ENCODE measurements at regions not wholly inside any gene's neighbourhood (a gene's known extent, or its start where the extent isn't known, plus 50 kb on each side); places are given as distances from the start of the nearest gene placed in this dataset.
"Not testable (repeated sequence)": the region's sequence is repeated elsewhere in the genome, so short reads cannot be mapped to it uniquely, and the experiment has no call there.

DNA sequence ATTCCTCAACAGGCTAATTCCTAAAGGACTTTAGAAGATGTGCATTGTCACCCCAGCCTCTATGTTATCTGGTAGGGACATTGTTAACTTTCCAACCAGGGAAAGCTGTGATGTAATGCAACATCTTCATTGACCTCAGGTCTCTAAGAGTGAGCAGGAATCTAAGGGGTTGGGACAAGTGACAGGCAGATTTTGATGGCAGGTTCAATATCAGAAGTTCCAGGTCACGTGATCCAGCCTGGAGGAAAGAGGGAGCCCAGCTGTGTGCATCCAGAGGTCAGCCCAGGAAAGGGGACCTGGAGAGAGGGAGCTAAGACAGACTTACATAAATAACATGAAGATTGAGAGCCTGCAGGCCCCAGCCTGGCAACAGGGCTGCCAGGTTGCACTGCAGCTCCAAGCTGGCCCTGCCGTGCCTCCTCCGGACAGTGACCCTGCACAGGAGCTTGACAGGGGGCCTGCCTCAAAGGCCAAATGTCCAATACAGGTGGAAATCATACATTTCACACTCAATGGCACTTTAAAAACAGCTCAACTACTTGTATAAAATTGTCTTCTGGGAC, 262.2 kb upstream of the MGAT5 start:
- no peak for DNase-seq

DNA sequence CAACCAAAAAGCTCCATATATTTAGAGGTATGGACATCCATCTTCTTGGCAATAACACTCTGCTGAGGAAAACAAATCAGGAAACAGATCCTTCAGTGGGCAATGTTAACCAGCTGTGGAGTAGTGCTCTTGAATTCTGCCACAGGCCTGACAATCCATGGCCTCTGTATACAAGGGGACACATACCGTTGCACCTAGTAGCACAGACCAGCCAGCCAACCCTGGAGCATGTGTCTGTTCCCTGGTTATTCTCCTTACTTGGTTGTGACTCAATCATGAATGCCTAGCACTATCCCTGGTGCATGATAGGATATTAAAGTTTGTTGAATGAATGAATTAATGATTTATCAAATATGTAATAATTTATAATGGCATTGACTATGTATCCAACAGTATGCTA, 261.4 kb upstream of the MGAT5 start:
- DNase-seq = no peak

DNA sequence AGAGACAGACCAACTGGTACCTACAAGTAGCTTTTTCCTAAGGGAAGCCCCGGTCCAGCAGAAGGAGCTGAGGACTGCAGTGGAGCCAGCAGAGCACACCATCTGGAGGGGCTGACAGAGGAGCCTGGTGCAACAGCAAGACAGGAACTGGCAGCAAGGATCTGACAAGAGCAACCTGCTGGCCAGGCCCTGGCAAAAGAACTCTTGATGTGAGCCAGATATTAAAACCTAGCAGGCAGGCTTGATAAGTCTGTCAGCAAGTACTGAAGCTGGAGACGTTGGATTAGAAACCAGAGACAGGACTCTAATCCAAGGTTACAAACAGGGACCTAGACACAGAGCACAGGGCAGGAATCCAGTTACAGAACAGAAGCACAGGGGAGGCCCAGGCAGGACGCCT, 260.7 kb upstream of the MGAT5 start:
- DNase-seq = no peak

DNA sequence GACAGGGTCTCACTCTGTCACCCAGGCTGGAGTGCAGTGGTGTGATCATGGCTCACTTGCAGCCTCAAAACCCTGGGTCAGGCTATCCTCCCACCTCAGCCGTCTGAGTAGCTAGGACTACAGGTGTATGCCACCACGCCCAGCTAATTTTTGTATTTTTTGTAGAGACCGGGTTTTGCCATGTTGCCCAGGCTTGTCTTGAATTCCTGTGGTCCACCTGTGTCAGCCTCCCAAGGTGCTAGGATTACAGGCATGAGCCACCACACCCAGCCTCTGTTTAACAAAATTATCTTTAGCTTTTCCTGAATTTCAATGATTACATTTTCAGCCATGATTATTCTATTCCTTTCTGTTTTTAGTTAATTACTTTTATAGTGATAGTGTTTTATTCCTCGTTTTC, 255.1 kb upstream of the MGAT5 start:
- DNase-seq = not testable (repeated sequence)

GRCh38 chr2:134002391-134002790, 251.5 kb upstream of the MGAT5 start:
- no peak for DNase-seq

DNA sequence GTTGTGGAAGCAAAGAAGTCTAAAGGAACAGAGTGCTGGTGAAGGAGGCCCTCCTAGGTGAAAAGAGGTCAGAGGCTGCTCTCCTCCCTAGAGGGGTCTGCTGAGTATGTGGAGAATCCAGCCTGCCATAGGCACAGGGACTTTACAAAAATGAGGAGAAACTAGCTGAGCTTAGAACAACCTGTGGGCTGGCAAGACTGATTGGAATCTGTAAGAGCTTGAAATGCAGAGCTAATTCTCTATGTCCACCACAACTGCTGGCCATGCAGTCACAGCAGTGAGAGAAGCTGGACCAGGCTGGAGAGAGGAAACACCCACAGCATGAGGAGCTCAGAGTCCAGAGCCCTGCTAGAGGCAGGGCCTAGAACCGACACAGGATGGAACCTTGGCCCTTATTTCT, 251.0 kb upstream of the MGAT5 start:
- no peak for DNase-seq

- DNase-seq = no peak
Observed at GRCh38 chr2:134004467-134004866, 249.4 kb upstream of the MGAT5 start.

GRCh38 chr2:134008837-134009236, 245.0 kb upstream of the MGAT5 start:
- no peak for DNase-seq

- DNase-seq = no peak
Observed at GRCh38 chr2:134009440-134009839, 244.4 kb upstream of the MGAT5 start.

GRCh38 chr2:134009906-134010305, 244.0 kb upstream of the MGAT5 start:
- not testable (repeated sequence) for DNase-seq

DNA sequence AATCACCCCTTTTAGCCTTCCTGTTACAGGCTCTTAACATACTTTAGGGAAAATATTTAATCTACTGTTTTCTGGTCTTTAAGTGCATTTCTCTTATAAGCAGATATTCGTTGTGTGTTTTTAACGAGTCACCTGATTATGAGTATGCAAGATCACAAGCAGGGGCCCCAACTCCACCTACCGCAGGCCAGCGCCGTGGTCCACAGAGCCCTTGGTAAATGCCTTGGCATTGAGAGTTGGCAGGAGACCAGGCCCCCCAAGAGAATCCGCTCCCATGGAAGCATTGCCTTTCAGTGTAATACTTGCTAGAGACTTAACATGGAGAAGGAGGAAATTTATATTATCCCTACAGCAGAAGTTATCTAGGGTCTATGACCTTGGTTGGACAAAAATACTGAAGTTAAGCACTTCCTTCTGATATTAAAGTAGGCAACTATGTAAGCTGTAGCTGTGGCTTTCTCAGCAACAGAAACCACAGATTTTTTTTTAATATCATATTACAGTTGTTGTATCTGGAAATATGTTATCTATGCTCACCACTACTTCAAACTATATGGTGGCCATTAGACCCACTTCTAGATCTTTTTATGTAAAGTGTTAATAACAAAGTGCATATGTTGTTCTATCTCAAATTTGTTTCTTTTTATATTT, 241.8 kb upstream of the MGAT5 start:
- no peak for DNase-seq

DNA sequence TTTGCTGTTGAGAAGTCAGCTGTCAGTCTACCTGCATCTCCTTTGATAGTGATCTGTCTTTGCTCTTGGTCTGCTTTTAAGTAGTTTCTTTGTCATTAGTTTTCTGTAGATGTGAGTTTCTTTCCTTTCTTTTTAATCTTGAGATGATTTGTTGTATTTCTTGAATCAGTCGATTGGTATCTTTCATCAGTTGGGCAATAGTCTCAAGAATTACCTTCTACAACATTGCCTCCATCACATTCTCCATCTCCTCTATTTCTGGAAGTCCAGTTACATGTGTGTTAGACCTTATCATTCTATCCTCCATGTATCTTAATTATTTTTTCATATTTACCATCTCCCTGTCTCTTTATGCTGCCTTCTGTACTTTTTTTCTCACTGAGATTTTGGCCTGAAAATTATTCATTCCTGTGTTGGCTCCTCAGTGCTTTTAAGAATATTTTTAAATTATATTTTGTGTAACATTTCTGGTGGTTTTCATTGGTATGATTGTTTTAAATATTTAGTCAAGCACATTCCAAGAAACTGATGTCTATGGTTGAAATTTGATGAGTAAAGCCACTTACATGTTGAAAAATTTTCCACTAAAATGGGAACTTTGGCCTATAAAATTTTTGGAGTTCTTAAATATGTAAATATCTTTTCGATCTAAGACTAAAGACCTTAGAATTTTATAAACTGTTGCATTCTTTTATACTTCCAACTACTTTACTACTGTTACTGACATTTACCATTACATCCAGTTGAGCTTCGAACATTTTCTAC, 239.5 kb upstream of the MGAT5 start:
- DNase-seq = no peak

DNA sequence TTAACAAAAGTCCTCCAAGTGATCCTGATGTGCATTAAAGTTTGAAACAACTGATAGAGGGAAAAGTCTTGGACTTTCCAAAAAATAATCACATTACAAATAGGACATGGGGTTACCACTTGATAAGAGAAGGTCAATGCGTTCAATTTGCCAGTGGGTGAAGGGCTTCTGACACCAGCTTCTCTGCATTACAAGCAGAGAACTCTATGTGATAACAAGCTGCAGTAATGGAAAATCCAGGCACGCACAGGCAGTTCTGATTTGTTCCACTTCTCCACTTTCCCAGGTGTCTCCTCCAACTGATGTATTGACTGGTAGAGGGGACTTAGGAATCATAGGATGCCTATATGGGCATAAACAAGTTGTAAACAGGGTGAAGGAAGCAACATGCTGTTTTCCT, 234.0 kb upstream of the MGAT5 start:
- DNase-seq = no peak

DNA sequence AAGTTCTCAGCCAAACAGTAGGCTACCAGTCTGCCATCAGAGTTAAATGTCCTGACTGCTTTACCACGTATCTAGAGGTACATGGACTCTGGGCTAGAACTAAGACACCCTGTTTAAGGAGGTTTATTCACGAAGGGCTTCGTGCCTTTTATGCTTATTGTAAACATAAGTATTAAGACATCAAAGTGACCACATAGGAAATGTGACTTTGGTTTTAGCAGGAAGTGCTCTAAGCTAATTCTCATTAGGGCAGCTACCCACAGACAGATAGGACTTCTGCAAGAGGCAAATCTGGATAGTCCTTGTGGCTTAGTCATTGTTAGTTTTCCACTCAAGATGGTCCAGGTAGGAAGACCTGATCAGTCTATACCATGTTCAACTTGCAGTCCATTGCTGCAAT, 233.3 kb upstream of the MGAT5 start:
- no peak for DNase-seq

DNA sequence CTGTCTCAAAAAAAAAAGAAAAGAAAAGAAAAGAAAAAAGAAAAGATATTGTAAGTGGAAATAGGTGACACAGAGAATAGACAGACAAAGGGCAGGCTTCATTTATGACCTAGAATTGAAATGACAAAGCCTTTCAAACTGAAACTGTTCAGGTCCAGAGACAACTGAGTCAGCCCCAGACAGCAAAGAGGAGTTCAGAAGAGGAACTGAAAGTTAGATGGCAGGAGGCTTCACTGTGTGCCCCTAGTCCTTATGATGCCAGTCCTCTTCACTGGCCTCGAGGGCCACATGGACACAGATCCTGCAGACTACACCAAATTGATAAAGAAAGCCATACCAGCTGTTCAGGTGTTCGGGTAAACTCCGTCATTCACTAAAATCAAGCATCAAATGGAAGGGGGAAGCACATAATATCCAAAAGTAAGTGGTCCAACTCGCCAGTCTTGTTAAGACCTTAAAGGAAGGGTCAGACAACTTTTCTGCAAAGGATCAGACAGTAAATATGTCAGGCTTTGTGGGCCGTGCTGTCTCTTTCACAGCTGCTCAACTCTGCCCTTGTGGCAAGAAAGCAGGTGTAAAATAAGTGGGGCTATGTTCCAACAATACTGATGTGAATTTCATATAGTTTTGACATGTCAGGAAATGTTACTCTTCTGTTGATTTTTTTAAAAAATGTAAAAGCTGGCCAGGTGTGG, 231.9 kb upstream of the MGAT5 start:
- DNase-seq = no peak

DNA sequence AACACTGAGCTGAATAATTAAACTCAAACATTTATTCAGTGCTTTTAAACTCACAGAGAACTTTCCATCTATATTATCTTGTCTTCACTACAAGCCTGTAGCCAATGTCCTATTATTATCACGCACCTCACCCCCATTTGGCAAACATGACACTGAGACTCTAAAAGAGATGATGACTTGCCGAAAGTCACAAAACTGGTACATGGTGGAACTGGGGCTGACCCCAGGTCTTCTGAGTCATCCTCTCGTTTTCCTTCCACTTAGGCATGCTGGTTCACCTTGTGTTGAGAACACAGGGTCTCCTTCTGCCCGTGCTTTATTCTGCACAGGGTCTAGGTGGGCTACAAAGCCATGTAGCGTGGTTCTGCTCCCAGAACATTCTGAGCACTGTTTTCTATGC, 230.0 kb upstream of the MGAT5 start:
- no peak for DNase-seq

- no peak for DNase-seq
Observed at GRCh38 chr2:134027980-134028379, 225.9 kb upstream of the MGAT5 start.

GRCh38 chr2:134029418-134029817, 224.5 kb upstream of the MGAT5 start:
- no peak for DNase-seq

- DNase-seq = no peak
Observed at GRCh38 chr2:134031539-134031938, 222.3 kb upstream of the MGAT5 start.

GRCh38 chr2:134035605-134036370, 218.1 kb upstream of the MGAT5 start:
- DNase-seq = no peak

DNA sequence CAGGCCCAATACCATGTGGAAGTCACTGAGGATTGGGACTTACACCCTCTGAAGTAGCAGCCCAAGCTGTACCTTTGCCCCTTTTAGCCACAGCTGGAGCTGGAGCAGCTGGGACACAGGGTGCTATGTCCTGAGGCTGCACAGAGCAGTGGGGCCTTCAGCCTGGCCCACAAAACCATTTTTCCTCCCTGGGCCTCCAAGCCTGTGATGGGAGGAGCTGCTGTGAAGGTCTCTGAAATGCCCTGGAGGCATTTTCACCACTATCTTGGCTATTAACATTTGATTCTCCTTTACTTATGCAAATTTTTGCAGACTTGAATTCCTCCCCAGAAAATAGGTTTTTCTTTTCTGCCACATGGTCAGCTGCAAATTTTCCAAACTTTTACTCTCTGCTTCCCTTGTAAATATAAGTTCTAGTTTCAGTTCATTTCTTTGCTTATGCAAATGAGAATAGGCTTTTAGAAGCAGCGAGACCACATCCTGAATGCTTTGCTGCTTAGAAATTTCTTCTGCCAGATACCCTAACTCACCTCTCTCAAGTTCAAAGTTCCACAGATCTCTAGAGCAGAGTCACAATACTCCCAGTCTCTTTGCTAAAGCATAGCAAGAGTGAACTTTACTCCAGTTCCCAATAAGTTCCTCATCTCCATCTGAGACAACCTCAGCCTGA, 213.8 kb upstream of the MGAT5 start:
- DNase-seq = no peak

DNA sequence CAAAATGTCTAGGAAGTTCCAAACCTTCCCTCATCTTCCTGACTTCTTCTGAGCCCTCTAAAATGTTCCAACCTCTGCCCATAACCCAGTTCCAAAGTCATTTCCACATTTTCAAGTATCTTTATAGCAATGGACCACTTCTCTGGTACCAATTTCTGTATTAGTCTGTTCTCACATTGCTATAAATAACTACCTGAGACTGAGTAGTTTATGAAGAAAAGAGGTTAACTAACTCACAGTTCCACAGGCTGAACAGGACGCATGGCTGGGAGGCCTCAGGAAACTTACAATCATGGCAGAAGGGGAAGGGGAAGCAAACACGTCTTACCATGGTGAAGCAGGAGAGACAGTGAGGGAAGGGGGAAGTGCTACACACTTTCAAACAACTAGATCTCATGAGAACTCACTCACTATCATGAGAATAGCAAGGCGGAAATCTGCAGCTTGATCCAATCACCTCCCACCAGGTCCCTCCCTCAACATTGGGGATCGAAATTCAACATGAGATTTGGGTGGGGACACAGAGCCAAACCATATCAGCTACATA, 213.2 kb upstream of the MGAT5 start:
- DNase-seq = not testable (repeated sequence)

Data from DMS53 (cell line).